Pancreas (tissue), 10 donors: ENCODE measurements at regions not wholly inside any gene's neighbourhood (a gene's known extent, or its start where the extent isn't known, plus 50 kb on each side); places are given as distances from the start of the nearest gene placed in this dataset.

Source experiments
- ATAC-seq, 4 donors: fragments of 200-7000 bp; cut with Tn5 transposase; one replicate each; pipeline versions ENCODE4 v1.8.0 to v1.9.1; 2020; ENCODE audit warnings: mild to moderate bottlenecking in 4 of 4, moderate library complexity in 4 of 4
- DNase-seq, 6 donors: peaks; one replicate each; pipeline ENCODE4 v3.0.0-alpha.2; 2020
- FAIRE-seq: peaks from 2 replicates; lab custom pipeline; 2012; peaks lifted over from hg19 to GRCh38; lab: Jason Lieb, UNC
- H3K27ac ChIP-seq, 4 donors: fragments of 200-600 bp; sonication (generic); 1 replicate in 3 of 4; 2 replicates in 1 of 4; pipeline versions ENCODE4 v1.5.0 to v1.8.0; 2020
- H3K27me3 ChIP-seq, 4 donors: fragments of 200-600 bp; one replicate each; pipeline ENCODE4 v1.8.0; 2021
- H3K36me3 ChIP-seq, 3 donors: fragments of 200-600 bp; sonication (generic) in 1 of 3; one replicate each; pipeline versions ENCODE4 v1.5.0 to v1.8.0; 2020 to 2021
- H3K4me1 ChIP-seq, 3 donors: fragments of 200-600 bp; one replicate each; pipeline ENCODE4 v1.8.0; 2021
- H3K4me3 ChIP-seq, 4 donors: fragments of 200-600 bp; sonication (generic) in 2 of 4; one replicate each; pipeline versions ENCODE4 v1.5.0 to v1.8.0; 2020 to 2021
- H3K9me3 ChIP-seq, 4 donors: fragments of 200-600 bp; one replicate each; pipeline ENCODE4 v1.8.0; 2021
- WGBS, 2 donors: extraction: QIAGEN DNeasy Blood & Tissue Kit; methylation state at CpG; one replicate each; pipeline ENCODE4 v1.1.7; 2013; 5-methylcytosine and 5-hydroxymethylcytosine counted together
- intact Hi-C, 3 donors: fragments of 100-400 bp; cut with DNase I; formaldehyde crosslinking; loops; one replicate each; pipeline versions ENCODE4 v1.11.1 to v1.14.2; 2022
- TF ChIP-seq, protein P1 (sequence below), 4 donors: fragments of 200-600 bp; sonication (generic) in 3 of 4; IDR thresholded peaks; one replicate each; pipeline versions ENCODE4 v1.5.0 to v1.8.0; 2021; ENCODE audit warnings: antibody characterized with exemption in 4 of 4
- donor health status: healthy with polysubstance abuse.
- donor health status: DM: no; HTN: no; CAD: no; lungs with moderate emphysema.
- donor health status: DM: no; HTN: no; CAD: no.
- donor health status: control.
- donor health status: control.
- donor health status: Bipolar disorder and iron deficiency.
- donor health status: DM: yes; HTN: yes; CAD: no.
- donor health status: DM: no; HTN: no; CAD: no.
- donor health status: DM: no; HTN: no; CAD: no.
- donor health status: DM: yes; HTN: yes; CAD: no.

- no peak overlapping the region for H3K4me3 ChIP-seq
- ATAC-seq: no peak
- no peaks in the 10 kb centered on the region for H3K9me3 ChIP-seq
- TF ChIP-seq, protein P1, sequence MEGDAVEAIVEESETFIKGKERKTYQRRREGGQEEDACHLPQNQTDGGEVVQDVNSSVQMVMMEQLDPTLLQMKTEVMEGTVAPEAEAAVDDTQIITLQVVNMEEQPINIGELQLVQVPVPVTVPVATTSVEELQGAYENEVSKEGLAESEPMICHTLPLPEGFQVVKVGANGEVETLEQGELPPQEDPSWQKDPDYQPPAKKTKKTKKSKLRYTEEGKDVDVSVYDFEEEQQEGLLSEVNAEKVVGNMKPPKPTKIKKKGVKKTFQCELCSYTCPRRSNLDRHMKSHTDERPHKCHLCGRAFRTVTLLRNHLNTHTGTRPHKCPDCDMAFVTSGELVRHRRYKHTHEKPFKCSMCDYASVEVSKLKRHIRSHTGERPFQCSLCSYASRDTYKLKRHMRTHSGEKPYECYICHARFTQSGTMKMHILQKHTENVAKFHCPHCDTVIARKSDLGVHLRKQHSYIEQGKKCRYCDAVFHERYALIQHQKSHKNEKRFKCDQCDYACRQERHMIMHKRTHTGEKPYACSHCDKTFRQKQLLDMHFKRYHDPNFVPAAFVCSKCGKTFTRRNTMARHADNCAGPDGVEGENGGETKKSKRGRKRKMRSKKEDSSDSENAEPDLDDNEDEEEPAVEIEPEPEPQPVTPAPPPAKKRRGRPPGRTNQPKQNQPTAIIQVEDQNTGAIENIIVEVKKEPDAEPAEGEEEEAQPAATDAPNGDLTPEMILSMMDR (IDR thresholded peaks at IDR 0.05): no peak
- H3K27me3 ChIP-seq: no peaks in the 10 kb centered on the region
- intact Hi-C loops: no loop called here
- FAIRE-seq: no peak
- 76 to 79% methylated on average over 2 of the region's 2 CpGs for WGBS, 2 donors
- no peaks in the 10 kb centered on the region for H3K4me1 ChIP-seq
- no peak overlapping the region for H3K27ac ChIP-seq
- H3K36me3 ChIP-seq: no peaks in the 10 kb centered on the region
- no peak for DNase-seq
These were observed 306.7 kb downstream of the EMP1 start for GRCh38 chr12:13503094-13503835.

DNA sequence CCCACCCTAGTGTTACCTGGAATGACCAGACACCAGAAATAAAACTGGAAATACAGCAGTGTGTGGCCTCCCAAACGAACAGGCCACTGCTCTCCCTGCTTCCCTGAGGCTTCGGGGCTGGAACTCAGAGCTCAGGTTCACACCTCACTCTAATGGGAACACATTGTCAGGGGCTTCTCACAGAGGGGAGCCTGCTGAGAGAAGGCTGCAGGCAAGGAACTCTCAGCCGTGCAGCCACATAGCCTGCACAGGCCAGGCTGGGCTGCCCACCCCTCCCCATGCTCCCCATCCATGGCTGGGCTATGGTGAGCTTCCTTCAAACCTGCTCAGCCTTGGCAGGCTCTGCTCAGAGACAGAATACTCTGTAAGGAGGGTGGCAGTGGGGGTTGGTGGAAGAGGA lies 302.5 kb downstream of the EMP1 start:
- H3K4me3 ChIP-seq: no peak overlapping the region
- H3K27me3 ChIP-seq: no peaks in the 10 kb centered on the region
- no peaks in the 10 kb centered on the region for H3K9me3 ChIP-seq
- DNase-seq (no peak), ATAC-seq (no peak), FAIRE-seq (no peak)
- no peaks in the 10 kb centered on the region for H3K4me1 ChIP-seq
- TF ChIP-seq, protein P1 (IDR thresholded peaks at IDR 0.05): no peak
- no peaks in the 10 kb centered on the region for H3K36me3 ChIP-seq
- H3K27ac ChIP-seq: no peak overlapping the region
- 30 to 32% methylated on average over 3 of the region's 3 CpGs for WGBS, 2 donors
- intact Hi-C loops: no loop called here

DNA sequence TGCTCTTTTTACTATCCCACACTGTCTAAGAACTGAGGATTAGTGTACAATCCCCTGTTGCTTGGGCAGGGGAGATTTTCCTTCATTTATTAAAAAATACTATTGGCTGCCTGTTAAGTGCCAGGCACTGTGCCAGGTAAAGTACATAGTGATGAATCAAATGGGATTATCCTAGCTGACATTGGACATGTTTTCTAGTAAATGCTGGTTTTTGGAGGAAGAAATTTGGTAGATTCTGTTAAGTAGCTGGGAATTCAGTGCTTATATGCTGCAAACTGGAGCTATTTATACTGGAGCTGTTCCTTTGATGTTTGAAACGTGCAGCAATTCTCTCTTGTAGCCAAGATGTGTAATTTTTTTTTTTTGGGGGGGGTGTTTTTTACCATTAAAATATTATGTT lies 299.6 kb downstream of the EMP1 start:
- intact Hi-C loops: no loop called here
- Histone ChIP-seq H3K27me3 (no peaks in the 10 kb centered on the region), H3K4me3 (no peak overlapping the region), H3K27ac (no peak overlapping the region), H3K4me1 (no peaks in the 10 kb centered on the region), H3K36me3 (no peaks in the 10 kb centered on the region), H3K9me3 (no peaks in the 10 kb centered on the region)
- TF ChIP-seq, protein P1 (IDR thresholded peaks at IDR 0.05): no peak
- FAIRE-seq (no peak), ATAC-seq (no peak), DNase-seq (no peak)
- WGBS, 2 donors: 30 to 52% methylated on average over 1 of the region's 1 CpG

DNA sequence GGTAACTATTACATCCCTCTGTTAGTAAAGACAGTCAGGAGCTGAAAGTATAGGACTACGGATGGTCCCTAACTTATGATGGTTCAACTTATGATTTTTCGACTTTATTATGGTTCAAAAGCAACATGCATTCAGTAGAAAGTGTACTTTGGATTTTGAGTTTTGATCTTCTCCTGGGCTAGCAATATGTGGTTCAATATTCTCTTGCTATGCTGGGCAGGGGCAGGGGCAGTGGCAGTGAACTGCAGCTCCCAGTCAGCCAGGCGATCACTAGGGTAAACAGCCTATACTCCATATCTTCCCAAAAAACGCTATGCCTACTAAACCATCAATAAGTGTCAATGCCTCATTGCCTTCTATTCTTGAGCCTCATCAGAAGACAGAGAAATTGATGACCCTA lies 292.7 kb downstream of the EMP1 start:
- WGBS, 2 donors: 78 to 89% methylated on average over 4 of the region's 4 CpGs
- intact Hi-C loops: no loop called here

DNA sequence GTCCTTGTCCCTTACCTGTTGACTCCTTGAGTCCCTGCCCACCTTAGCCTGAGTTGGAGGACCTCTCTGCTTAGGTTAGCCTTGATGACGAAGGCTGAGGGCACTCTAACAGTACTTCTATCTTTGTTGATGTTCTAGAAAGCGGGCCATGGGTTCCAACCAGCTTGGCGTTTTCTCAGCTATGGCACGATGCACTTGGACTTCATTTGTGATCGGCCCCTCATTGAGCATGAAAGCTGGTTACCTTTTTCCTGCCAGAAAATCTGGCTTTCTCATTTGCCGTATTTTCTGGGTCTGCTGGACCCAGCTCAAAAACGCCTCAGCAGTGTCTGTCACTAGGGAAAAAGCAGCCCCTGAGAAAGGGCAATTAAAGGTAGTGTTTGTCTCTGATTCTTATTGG lies 290.8 kb downstream of the EMP1 start:
- FAIRE-seq: no peak
- no peak overlapping the region for H3K4me3 ChIP-seq
- no peaks in the 10 kb centered on the region for H3K9me3 ChIP-seq
- H3K27ac ChIP-seq: no peak overlapping the region
- H3K36me3 ChIP-seq: no peaks in the 10 kb centered on the region
- 80 to 82% methylated on average over 7 of the region's 7 CpGs for WGBS, 2 donors
- TF ChIP-seq, protein P1 (IDR thresholded peaks at IDR 0.05): no peak
- ATAC-seq: no peak
- intact Hi-C loops: no loop called here
- H3K4me1 ChIP-seq: no peaks in the 10 kb centered on the region
- no peak for DNase-seq
- no peaks in the 10 kb centered on the region for H3K27me3 ChIP-seq

More for the DNA sequence above, 292.7 kb downstream of the EMP1 start:
- Histone ChIP-seq H3K4me3 (no peak overlapping the region), H3K27ac (no peak overlapping the region), H3K36me3 (no peaks in the 10 kb centered on the region), H3K27me3 (no peaks in the 10 kb centered on the region), H3K4me1 (no peaks in the 10 kb centered on the region), H3K9me3 (no peaks in the 10 kb centered on the region)
- ATAC-seq (no peak), FAIRE-seq (no peak), DNase-seq (no peak)
- TF ChIP-seq, protein P1 (IDR thresholded peaks at IDR 0.05): no peak
